Left ventricle myocardium superior (tissue), 1 donor: ENCODE measurements at regions not wholly inside any gene's neighbourhood (a gene's known extent, or its start where the extent isn't known, plus 50 kb on each side); places are given as distances from the start of the nearest gene placed in this dataset.

Source experiments
- ATAC-seq: fragments of 200-7000 bp; cut with Tn5 transposase; one replicate; pipeline ENCODE4 v1.9.1; 2020; ENCODE audit warnings: mild to moderate bottlenecking, moderate library complexity
- DNase-seq: peaks from one replicate; pipeline ENCODE4 v3.0.0-alpha.2; 2020
- intact Hi-C: fragments of 100-400 bp; cut with micrococcal nuclease; formaldehyde crosslinking; loops from one replicate; pipeline ENCODE4 v1.11.0; 2022
- donor health status: DM: no; HTN: yes; CAD: no; lungs with severe emphysema.

- intact Hi-C loops: no loop called here
- ATAC-seq (no peak), DNase-seq (no peak)
Observed at GRCh38 chr18:78526275-78526674, 453.3 kb upstream of the SALL3 start.

- DNase-seq (no peak), ATAC-seq (peak; percentile 26)
- intact Hi-C loops: no loop called here
Observed at GRCh38 chr18:78526923-78527711, 452.5 kb upstream of the SALL3 start.

- intact Hi-C loops: no loop called here
- DNase-seq (no peak), ATAC-seq (no peak)
Observed at GRCh38 chr18:78527984-78528383, 451.6 kb upstream of the SALL3 start.

- intact Hi-C loops: no loop called here
- ATAC-seq: no peak
- DNase-seq: no peak
Observed at GRCh38 chr18:78528411-78529258, 451.0 kb upstream of the SALL3 start.

- ATAC-seq (no peak), DNase-seq (no peak)
- intact Hi-C loops: no loop called here
Observed at GRCh38 chr18:78531637-78532036, 448.0 kb upstream of the SALL3 start.

GRCh38 chr18:78538669-78539440 is 440.8 kb upstream of the SALL3 start:
- intact Hi-C loops: no loop called here
- ATAC-seq (no peak), DNase-seq (no peak)

GRCh38 chr18:78540636-78541529 is 438.7 kb upstream of the SALL3 start:
- intact Hi-C loops: no loop called here
- DNase-seq (no peak), ATAC-seq (no peak)

- ATAC-seq (peak; percentile 96), DNase-seq (peak; percentile 89)
Observed at GRCh38 chr18:78542204-78542603, 437.4 kb upstream of the SALL3 start.

GRCh38 chr18:78543201-78543725 is 436.4 kb upstream of the SALL3 start:
- no peak for DNase-seq
- no peak for ATAC-seq
- intact Hi-C loops: no loop called here

More at GRCh38 chr18:78542204-78542603, 437.4 kb upstream of the SALL3 start:
- intact Hi-C loops: no loop called here

GRCh38 chr18:78546281-78546680 is 433.3 kb upstream of the SALL3 start:
- intact Hi-C loops: no loop called here
- ATAC-seq (no peak), DNase-seq (no peak)

- DNase-seq (no peak), ATAC-seq (no peak)
Observed at GRCh38 chr18:78547817-78548216, 431.8 kb upstream of the SALL3 start.

GRCh38 chr18:78548261-78549058 is 431.2 kb upstream of the SALL3 start:
- ATAC-seq (no peak), DNase-seq (no peak)
- intact Hi-C loops: no loop called here

More at GRCh38 chr18:78547817-78548216, 431.8 kb upstream of the SALL3 start:
- intact Hi-C loops: no loop called here

GRCh38 chr18:78549971-78550370 is 429.6 kb upstream of the SALL3 start:
- ATAC-seq: no peak

GRCh38 chr18:78554944-78555608 is 424.5 kb upstream of the SALL3 start:
- DNase-seq: no peak
- intact Hi-C loops: no loop called here
- ATAC-seq: no peak

More at GRCh38 chr18:78549971-78550370, 429.6 kb upstream of the SALL3 start:
- no peak for DNase-seq
- intact Hi-C loops: no loop called here

GRCh38 chr18:78557371-78557770 is 422.2 kb upstream of the SALL3 start:
- intact Hi-C loops: no loop called here
- ATAC-seq (no peak), DNase-seq (no peak)

GRCh38 chr18:78558101-78558810 is 421.4 kb upstream of the SALL3 start:
- DNase-seq: no peak
- intact Hi-C loops: no loop called here
- ATAC-seq: no peak

- no peak for ATAC-seq
- intact Hi-C loops: no loop called here
- DNase-seq: no peak
Observed at GRCh38 chr18:78558948-78559347, 420.7 kb upstream of the SALL3 start.
